ENCODE measurements at regions not wholly inside any gene's neighbourhood (a gene's known extent, or its start where the extent isn't known, plus 50 kb on each side); places are given as distances from the start of the nearest gene placed in this dataset.

DNA sequence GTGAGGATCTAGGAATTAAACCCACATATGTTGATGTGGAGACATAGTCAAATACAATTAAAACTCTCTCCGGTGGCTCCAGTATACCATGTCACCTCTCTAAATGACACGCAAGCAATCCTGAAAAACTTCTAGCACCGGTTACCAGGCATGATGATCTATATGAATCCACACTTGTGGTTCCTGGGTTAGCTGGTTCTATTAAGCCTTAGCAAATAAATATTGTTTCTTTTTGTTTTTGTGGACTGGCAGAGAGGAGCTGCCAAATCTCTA, 104.8 kb downstream of the SEC61B start:
- intact Hi-C loops (cut with micrococcal nuclease) = no loop called here

DNA sequence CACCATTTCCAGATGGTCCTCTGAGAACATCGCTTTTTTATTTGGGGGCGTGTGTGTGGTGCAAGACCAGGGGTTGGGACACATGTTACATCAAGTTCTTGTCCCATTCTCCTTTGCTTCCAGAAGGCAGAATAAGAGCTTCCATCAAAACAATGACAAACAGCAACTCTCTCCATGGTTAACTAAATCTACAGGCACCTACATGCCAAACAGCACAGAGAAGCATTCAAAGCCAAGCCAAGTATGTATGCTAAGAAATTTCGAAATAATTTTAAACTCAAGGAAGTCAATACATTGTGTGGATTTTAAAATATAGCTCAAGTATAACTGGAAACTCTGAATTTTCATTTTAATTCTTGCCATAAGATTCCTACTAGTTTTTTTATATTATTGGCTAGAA, 105.6 kb downstream of the SEC61B start:
- intact Hi-C loops (cut with micrococcal nuclease) = no loop called here

GRCh38 chr9:99335280-99335679, 113.2 kb downstream of the SEC61B start:
- intact Hi-C loops (cut with micrococcal nuclease) = no loop called here

DNA sequence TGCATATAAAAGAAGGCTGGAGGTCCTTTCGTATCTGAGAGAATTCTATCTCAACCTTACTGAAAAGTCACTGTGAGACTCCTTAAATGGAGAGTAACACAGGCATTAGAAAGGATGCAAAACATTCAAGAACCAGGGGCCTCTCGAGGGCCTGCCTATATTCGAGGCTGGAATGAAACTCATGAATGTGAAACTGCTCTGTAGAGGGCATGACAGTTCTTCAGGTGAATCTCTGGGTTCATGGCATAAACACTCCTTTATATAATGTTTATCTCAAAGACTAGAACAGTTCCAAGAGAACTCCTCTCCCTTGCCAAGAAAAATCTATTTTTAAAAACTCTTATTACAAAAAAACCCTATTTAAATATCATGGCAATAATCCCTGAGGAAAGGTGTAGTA, 113.9 kb downstream of the SEC61B start:
- intact Hi-C loops (cut with micrococcal nuclease) = no loop called here

- intact Hi-C loops (cut with micrococcal nuclease) = no loop called here
Observed at GRCh38 chr9:99336531-99336930, 114.4 kb downstream of the SEC61B start.

DNA sequence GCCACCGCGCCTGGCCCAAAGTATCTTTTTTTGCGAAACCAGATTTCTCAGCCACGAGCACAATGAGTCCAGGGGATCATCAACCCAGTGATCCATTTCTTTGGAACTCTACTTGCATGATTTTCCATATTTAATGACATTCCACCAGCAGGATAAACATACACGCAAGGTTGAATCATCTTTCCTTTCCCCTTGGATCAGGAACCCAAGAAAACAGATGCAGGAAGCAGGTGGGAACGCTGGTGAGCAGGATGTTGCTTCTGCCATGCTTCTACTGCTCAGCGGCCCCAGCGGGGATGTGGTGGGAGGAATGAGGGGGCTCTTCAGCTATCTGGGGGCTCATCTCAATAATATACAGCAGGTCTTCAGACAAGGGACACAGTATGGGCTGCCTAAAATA, 118.2 kb downstream of the SEC61B start:
- intact Hi-C loops (cut with micrococcal nuclease) = no loop called here

GRCh38 chr9:99341686-99342085, 119.6 kb downstream of the SEC61B start:
- intact Hi-C loops (cut with micrococcal nuclease) = no loop called here

DNA sequence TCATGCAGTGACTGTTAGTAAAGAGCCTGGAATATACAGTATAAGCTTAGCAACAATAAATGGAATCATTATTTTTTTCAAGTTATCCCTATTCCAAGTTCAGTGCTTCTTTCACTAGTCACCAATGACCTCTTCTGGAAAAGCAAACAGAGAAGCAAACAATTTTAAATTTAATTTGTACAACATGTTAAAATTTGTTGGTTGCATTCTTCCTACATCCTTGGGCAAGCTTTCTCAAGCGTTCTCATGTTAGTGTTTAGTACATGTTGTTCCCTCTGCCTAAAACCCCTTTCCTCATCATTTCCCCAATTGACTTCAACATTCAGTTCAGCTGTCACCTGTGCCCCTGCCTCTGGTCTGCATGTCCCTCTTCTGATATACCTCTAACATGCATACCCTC, 123.4 kb downstream of the SEC61B start:
- intact Hi-C loops (cut with micrococcal nuclease) = no loop called here

DNA sequence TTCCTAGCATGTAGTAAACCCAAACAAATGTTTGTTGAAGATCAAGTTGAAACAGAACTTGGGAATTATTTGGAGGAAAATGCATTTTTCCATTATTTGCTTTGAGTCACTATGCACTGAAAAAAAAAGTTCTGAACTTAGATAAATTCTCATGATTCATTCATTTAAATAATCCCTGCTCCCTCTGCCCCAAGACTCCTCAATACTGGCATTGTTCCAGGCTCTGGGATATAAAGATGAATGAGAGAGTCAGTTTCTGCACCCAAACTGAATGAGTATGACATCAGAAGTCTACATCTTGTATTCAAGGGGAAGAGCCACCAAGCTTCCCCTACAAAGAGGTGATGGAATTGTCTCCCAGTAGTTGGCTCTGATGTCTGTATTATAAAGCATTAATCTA, 123.9 kb downstream of the SEC61B start:
- intact Hi-C loops (cut with micrococcal nuclease) = no loop called here

GRCh38 chr9:99347568-99347967, 125.5 kb downstream of the SEC61B start:
- intact Hi-C loops (cut with micrococcal nuclease) = no loop called here

DNA sequence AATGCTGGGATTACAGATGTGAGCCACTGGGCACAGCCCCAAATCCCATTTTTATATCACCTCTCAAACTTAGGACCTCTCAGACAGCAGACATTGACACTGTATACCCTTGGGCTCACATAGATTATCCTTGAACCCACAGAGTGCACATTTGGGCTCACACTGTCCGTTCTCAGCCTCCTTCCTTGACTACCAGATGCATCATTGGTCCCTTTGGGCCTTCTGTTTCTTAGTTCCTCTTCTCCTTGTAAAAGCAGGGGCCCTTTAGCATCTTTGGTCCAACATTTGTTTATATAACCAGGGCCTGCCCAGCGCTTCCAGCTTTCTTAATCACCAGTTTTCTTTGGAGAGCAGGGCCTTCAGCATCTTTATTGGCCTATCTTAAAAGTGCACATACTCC, 126.2 kb downstream of the SEC61B start:
- intact Hi-C loops (cut with micrococcal nuclease) = no loop called here

DNA sequence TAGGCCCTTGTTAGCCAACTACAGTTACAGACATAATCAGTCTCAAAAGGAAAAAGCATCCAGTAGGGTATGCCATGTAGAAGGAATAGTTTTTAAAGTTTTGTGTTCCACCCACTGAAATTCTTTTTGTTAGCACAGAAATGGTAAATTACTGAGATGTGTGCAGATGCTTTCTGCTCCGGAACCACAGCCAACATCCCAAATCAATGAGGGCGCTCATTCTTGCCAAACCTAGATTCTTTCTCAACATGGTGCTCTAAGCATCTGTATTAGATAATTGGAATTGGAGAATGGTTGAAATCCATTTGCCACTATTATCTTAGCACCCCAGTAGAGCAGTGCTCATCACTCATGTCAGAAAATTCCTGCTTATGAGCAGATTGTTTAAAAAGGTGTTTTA, 127.8 kb downstream of the SEC61B start:
- intact Hi-C loops (cut with micrococcal nuclease) = no loop called here

GRCh38 chr9:99350461-99350860, 128.4 kb downstream of the SEC61B start:
- intact Hi-C loops (cut with micrococcal nuclease) = no loop called here

- intact Hi-C loops (cut with micrococcal nuclease) = no loop called here
Observed at GRCh38 chr9:99351647-99352046, 129.6 kb downstream of the SEC61B start.

GRCh38 chr9:99352826-99353225, 130.7 kb downstream of the SEC61B start:
- intact Hi-C loops (cut with micrococcal nuclease) = no loop called here

DNA sequence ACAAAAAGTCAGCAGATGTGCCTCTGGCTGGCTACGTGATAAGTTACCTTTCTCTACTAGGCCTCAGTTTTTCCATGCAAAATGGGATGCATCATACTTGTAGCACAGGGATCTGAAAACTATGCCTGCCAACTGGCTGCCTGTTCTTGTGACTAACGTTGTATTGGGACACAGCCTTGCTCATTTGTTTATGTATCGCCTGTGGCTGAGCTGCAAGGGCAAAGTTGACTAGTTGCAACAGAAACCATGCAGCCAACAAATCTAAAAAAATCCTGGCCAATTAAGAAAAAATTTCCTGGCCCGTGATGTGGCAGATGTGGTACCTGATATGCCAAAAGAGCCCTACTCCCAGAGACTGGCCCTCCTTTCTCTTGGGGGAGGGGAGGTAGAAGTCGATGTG, 131.3 kb downstream of the SEC61B start:
- intact Hi-C loops (cut with micrococcal nuclease) = no loop called here

GRCh38 chr9:99354104-99354503, 132.0 kb downstream of the SEC61B start:
- intact Hi-C loops (cut with micrococcal nuclease) = no loop called here

GRCh38 chr9:99356512-99356971, 134.5 kb downstream of the SEC61B start:
- intact Hi-C loops (cut with micrococcal nuclease) = no loop called here

DNA sequence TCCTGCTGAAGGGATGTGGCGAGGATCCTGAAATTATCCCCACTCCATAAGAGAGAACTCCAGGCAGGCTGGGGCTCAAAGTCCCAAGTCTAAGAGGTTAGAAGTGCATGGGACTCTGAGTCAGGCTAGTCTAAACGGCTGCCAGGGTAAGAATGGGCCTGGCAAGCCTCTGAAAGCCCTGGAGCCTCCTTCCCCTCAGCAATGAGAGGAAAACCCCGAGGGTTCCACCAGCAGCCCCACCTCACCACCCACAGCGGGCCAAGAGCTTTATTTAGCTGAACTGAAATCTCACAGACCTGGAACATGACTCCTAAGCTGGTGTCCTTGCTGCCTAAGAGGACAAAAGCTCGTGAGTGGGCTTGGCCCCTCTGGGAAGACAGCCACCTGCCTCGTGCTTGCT, 135.5 kb downstream of the SEC61B start:
- intact Hi-C loops (cut with micrococcal nuclease) = no loop called here

- intact Hi-C loops (cut with micrococcal nuclease) = no loop called here
Observed at GRCh38 chr9:99358668-99359067, 136.6 kb downstream of the SEC61B start.

GRCh38 chr9:99359336-99359735, 137.3 kb downstream of the SEC61B start:
- intact Hi-C loops (cut with micrococcal nuclease) = no loop called here

DNA sequence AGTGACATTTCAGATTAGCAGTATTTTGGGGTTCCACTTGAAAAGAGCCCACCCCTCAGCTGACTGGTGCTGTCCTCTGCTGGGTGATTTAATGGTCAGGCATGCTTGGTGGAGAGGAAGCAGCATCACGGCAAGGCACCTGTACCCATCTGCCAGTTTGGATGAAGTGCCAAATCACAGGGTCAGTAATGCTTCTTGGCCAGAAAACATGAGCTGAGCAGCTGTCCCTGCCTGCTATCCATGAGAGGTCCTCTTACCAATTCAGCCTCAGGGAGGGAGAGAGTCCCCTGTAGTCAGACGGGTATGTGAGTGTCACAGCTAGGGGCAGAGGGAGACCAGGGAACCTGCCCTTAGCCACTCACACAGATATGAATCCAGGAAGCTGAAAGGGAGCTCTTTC, 137.9 kb downstream of the SEC61B start:
- intact Hi-C loops (cut with micrococcal nuclease) = no loop called here

DNA sequence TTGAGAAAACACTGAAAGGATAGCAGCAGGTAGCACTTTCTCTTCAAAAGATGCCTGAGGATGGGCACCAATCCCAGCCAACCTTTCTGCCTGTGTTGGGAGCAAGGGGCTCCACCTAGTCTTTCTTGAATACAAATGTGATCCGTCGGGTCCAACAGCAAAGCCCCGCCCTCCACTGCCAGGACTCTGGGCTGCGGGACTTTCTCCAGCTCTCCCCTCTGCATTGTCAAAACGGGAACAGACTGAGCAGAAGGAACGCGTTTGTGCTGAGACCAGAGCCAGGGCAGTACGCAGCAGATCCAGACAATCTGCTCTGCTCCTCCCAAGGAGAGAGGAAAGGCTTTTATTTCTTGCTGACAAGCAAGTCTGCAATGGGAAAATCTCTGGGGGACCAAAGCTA, 139.7 kb downstream of the SEC61B start:
- intact Hi-C loops (cut with micrococcal nuclease) = no loop called here

- intact Hi-C loops (cut with micrococcal nuclease) = no loop called here
Observed at GRCh38 chr9:99362321-99362720, 140.2 kb downstream of the SEC61B start.

- intact Hi-C loops (cut with micrococcal nuclease) = no loop called here
Observed at GRCh38 chr9:99363509-99363908, 141.4 kb downstream of the SEC61B start.
